DND-41 (cell line): ENCODE measurements at regions not wholly inside any gene's neighbourhood (a gene's known extent, or its start where the extent isn't known, plus 50 kb on each side); places are given as distances from the start of the nearest gene placed in this dataset.

ENCODE experiments used
- ATAC-seq: fragments of 200-7000 bp; cut with Tn5 transposase; 3 replicates; pipeline ENCODE4 v1.9.1; 2021; ENCODE audit warnings: low read depth; ENCODE audit not compliant: insufficient read depth
- DNase-seq: peaks from one replicate; pipeline ENCODE4 v3.0.0-alpha.2; 2020
- H2AFZ ChIP-seq: 2 replicates; pipeline ENCODE4 v1.6.0; 2012; ENCODE audit warnings: low read depth, low read length
- H3K27ac ChIP-seq: 2 replicates; pipeline ENCODE4 v1.5.1; 2012; ENCODE audit warnings: low read length, inconsistent platforms
- H3K27me3 ChIP-seq: fragments of 200-600 bp; sonication (generic); 2 replicates; pipeline ENCODE4 v1.6.0; 2012; ENCODE audit warnings: low read length, mild to moderate bottlenecking, inconsistent platforms; ENCODE audit not compliant: insufficient read depth, poor library complexity
- H3K36me3 ChIP-seq: 2 replicates; pipeline ENCODE4 v1.5.1; 2012; ENCODE audit warnings: low read length, inconsistent platforms; ENCODE audit not compliant: insufficient read depth
- H3K4me1 ChIP-seq: 2 replicates; pipeline ENCODE4 v1.5.1; 2012; ENCODE audit warnings: mild to moderate bottlenecking, low read length; ENCODE audit not compliant: insufficient read depth
- H3K4me2 ChIP-seq: 2 replicates; pipeline ENCODE4 v1.6.0; 2012; ENCODE audit warnings: mild to moderate bottlenecking, moderate library complexity, low read length, inconsistent platforms; ENCODE audit not compliant: insufficient read depth
- H3K4me3 ChIP-seq, 2 experiments: fragments of 200-600 bp in 1 of 2; shearing (Covaris generic) in 1 of 2; 2 replicates each; pipeline ENCODE4 v1.5.1; 2012 to 2016; ENCODE audit warnings: inconsistent platforms in 2 of 2, low read length in 2 of 2, mild to moderate bottlenecking in 2 of 2, low read depth in 1 of 2, moderate library complexity in 1 of 2
- H3K79me2 ChIP-seq: 2 replicates; pipeline ENCODE4 v1.6.0; 2012; ENCODE audit warnings: low read length, inconsistent platforms; ENCODE audit not compliant: insufficient read depth
- H3K9ac ChIP-seq: 2 replicates; pipeline ENCODE4 v1.6.0; 2012; ENCODE audit warnings: low read depth, mild to moderate bottlenecking, inconsistent platforms, low read length, moderate library complexity
- H3K9me3 ChIP-seq: 2 replicates; pipeline ENCODE4 v1.5.1; 2012; ENCODE audit warnings: low read length, moderate library complexity, mild to moderate bottlenecking, inconsistent platforms; ENCODE audit not compliant: insufficient read depth, severe bottlenecking
- H4K20me1 ChIP-seq: 2 replicates; pipeline ENCODE4 v1.6.0; 2012; ENCODE audit warnings: low read length; ENCODE audit not compliant: insufficient read depth
- EZH2 ChIP-seq: IDR thresholded peaks from 3 replicates; pipeline ENCODE4 v1.6.1; 2012; ENCODE audit warnings: borderline replicate concordance, low read depth, mild to moderate bottlenecking, moderate library complexity, low read length, inconsistent platforms; ENCODE audit not compliant: severe bottlenecking
- TF ChIP-seq, protein P1 (sequence below): IDR thresholded peaks from 2 replicates; pipeline ENCODE4 v1.5.1; 2012; ENCODE audit warnings: borderline replicate concordance, low read length, moderate library complexity, mild to moderate bottlenecking; ENCODE audit not compliant: poor library complexity, severe bottlenecking; ENCODE audit errors: extremely low read depth

GRCh38 chr16:17998550-17998949, 338.0 kb downstream of the NPIPA8 start:
- Histone ChIP-seq H3K4me2 (no peak overlapping the region), H3K27ac (no peak overlapping the region), H3K9me3 (no peaks in the 10 kb centered on the region), H3K36me3 (no peaks in the 10 kb centered on the region), H3K4me3 (no peak overlapping the region), H3K27me3 (no peaks in the 10 kb centered on the region), H4K20me1 (no peaks in the 10 kb centered on the region), H3K9ac (no peak overlapping the region), H3K79me2 (no peaks in the 10 kb centered on the region), H2AFZ (no peak overlapping the region), H3K4me1 (no peaks in the 10 kb centered on the region)
- no peak for TF ChIP-seq EZH2
- TF ChIP-seq, protein P1, sequence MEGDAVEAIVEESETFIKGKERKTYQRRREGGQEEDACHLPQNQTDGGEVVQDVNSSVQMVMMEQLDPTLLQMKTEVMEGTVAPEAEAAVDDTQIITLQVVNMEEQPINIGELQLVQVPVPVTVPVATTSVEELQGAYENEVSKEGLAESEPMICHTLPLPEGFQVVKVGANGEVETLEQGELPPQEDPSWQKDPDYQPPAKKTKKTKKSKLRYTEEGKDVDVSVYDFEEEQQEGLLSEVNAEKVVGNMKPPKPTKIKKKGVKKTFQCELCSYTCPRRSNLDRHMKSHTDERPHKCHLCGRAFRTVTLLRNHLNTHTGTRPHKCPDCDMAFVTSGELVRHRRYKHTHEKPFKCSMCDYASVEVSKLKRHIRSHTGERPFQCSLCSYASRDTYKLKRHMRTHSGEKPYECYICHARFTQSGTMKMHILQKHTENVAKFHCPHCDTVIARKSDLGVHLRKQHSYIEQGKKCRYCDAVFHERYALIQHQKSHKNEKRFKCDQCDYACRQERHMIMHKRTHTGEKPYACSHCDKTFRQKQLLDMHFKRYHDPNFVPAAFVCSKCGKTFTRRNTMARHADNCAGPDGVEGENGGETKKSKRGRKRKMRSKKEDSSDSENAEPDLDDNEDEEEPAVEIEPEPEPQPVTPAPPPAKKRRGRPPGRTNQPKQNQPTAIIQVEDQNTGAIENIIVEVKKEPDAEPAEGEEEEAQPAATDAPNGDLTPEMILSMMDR = no peak
- ATAC-seq = no peak
- no peak for DNase-seq

DNA sequence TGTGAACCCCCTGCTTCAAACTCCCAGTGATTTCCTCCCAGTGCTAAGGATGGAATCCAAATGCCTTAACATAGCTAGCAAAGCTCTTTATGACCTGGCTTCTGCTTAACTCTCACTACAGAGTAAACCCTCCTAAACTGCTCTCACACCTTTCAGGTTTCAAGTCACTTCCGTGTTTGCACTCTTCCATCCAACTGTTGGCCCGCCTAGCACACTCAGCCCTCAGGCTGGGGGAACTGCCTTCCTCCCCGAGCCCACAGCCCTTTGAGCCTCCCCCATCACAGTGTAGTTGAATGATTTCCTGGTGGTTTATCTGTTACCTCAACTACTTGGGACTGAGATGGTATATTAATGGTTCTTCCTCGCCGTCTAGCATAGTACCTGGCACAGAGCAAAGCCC, 342.5 kb downstream of the NPIPA8 start:
- Histone ChIP-seq H3K36me3 (no peaks in the 10 kb centered on the region), H3K4me1 (no peaks in the 10 kb centered on the region), H3K9me3 (no peaks in the 10 kb centered on the region), H3K4me3 (no peak overlapping the region), H3K27me3 (no peaks in the 10 kb centered on the region), H3K9ac (no peak overlapping the region), H3K79me2 (no peaks in the 10 kb centered on the region), H4K20me1 (no peaks in the 10 kb centered on the region), H3K4me2 (no peak overlapping the region), H3K27ac (no peak overlapping the region), H2AFZ (no peak overlapping the region)
- no peak for DNase-seq
- no peak for ATAC-seq
- no peak for TF ChIP-seq EZH2
- TF ChIP-seq, protein P1 = no peak

DNA sequence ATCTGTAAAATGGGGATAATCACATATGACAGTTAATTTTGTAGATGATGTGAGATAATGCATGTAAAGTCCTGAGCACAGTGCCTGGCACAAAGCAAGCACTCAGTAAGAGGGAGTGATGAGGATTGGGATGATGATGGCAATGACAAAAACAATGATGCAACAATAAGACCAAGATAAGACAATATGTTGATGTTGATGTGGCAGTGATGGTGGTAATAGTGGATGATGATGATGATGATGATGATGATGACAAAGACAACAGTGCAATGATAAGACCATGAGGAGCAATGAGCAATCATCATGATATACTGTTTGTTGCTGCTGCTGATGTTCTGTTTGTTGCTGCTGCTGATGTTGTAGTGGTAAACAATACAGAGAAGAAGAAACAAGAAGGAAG, 344.1 kb downstream of the NPIPA8 start:
- Histone ChIP-seq H3K9ac (no peak overlapping the region), H4K20me1 (no peaks in the 10 kb centered on the region), H3K79me2 (no peaks in the 10 kb centered on the region), H3K4me2 (no peak overlapping the region), H3K4me3 (no peak overlapping the region), H3K27ac (no peak overlapping the region), H2AFZ (no peak overlapping the region), H3K4me1 (no peaks in the 10 kb centered on the region), H3K27me3 (no peaks in the 10 kb centered on the region), H3K9me3 (no peaks in the 10 kb centered on the region), H3K36me3 (no peaks in the 10 kb centered on the region)
- DNase-seq (no peak), ATAC-seq (no peak)
- TF ChIP-seq, protein P1 = no peak
- TF ChIP-seq EZH2 = no peak

DNA sequence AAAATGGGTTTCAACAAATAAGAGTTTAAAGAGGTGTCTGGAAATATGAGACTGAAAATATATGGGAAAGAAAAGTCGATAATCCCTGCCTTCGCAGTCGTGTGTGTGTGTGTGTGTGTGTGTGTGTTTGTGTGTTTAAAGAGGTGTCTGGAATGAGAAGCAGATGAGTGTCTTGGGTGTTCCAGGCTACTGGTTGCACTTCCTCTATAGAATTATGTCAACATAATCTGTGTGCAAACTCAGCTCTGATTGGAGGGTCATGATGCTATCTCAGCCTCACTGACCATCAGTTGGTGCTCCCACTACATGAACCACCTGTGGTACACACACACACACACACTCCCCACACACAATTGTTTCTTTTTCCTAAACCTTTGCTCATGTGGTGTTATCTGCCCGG, 347.3 kb downstream of the NPIPA8 start:
- no peak overlapping the region for H3K4me3 ChIP-seq
- no peak for DNase-seq
- H3K36me3 ChIP-seq = no peaks in the 10 kb centered on the region
- H4K20me1 ChIP-seq = no peaks in the 10 kb centered on the region
- no peak overlapping the region for H3K27ac ChIP-seq
- H3K9ac ChIP-seq = no peak overlapping the region
- H2AFZ ChIP-seq = no peak overlapping the region
- no peaks in the 10 kb centered on the region for H3K27me3 ChIP-seq
- no peak for ATAC-seq
- no peaks in the 10 kb centered on the region for H3K79me2 ChIP-seq
- H3K4me1 ChIP-seq = no peaks in the 10 kb centered on the region
- H3K4me2 ChIP-seq = no peak overlapping the region
- TF ChIP-seq, protein P1 = no peak
- no peak for TF ChIP-seq EZH2
- no peaks in the 10 kb centered on the region for H3K9me3 ChIP-seq
